ENCODE measurements at regions not wholly inside any gene's neighbourhood (a gene's known extent, or its start where the extent isn't known, plus 50 kb on each side); places are given as distances from the start of the nearest gene placed in this dataset.

DNA sequence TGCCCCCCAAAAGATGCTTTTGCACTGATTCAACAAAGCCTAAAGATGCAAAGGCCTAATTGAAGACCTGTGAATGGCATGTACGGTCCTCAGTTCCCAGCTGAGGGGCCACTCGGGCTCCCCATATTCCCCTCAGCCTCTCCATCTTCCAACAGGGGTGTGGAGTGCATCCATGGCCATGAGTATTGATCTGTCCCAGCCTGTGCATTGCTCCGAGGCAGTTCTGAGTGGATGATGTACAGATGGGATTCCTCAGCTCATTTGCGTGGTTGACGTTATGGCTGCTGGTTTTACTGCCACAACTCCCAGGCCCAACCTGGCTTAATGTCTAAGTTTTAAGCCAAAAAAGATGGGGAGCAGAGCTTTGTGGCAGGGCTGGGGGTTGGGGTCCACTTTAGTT lies 162.7 kb upstream of the ZNF267 start:
- no peak for TF ChIP-seq CEBPB (IDR thresholded peaks at IDR 0.05)
- TF ChIP-seq MAX (IDR thresholded peaks at IDR 0.05): no peak
- TF ChIP-seq REST (IDR thresholded peaks at IDR 0.05; ENCODE audit: low read depth): no peak
- TF ChIP-seq EP300 (IDR thresholded peaks at IDR 0.05; ENCODE audit: borderline replicate concordance): no peak
- no peak for TF ChIP-seq TAF1 (IDR thresholded peaks at IDR 0.05; ENCODE audit: low read depth)
- no peak for TF ChIP-seq YY1 (IDR thresholded peaks at IDR 0.05; ENCODE audit: low read depth)
- no peak for TF ChIP-seq CREB1 (IDR thresholded peaks at IDR 0.05; ENCODE audit: low read depth)
- no peak for TF ChIP-seq EGR1 (IDR thresholded peaks at IDR 0.05)
- TF ChIP-seq ZBTB7A (IDR thresholded peaks at IDR 0.05; ENCODE audit: low read depth): no peak
- no peak for TF ChIP-seq NFIC (IDR thresholded peaks at IDR 0.05)

Measured in Ishikawa (cell line).